HG03066 (cell line): ENCODE measurements at regions not wholly inside any gene's neighbourhood (a gene's known extent, or its start where the extent isn't known, plus 50 kb on each side); places are given as distances from the start of the nearest gene placed in this dataset.

Source experiments
- ATAC-seq: cut with Tn5 transposase; IDR thresholded peaks from one replicate; pipeline ENCODE4 v1.9.1; 2021; ENCODE audit warnings: low read depth; ENCODE audit not compliant: unreplicated experiment

GRCh38 chr5:58403822-58404433 is 56.0 kb downstream of the PLK2 start:
- no peak for ATAC-seq

GRCh38 chr5:58401701-58402100 is 58.2 kb downstream of the PLK2 start:
- ATAC-seq: no peak

GRCh38 chr5:58400737-58401136 is 59.1 kb downstream of the PLK2 start:
- no peak for ATAC-seq

GRCh38 chr5:58399951-58400350 is 59.9 kb downstream of the PLK2 start:
- ATAC-seq: no peak

- ATAC-seq: no peak
These were observed 65.5 kb downstream of the PLK2 start for GRCh38 chr5:58394339-58394738.

- ATAC-seq: no peak
These were observed 66.2 kb downstream of the PLK2 start for GRCh38 chr5:58393716-58394115.

GRCh38 chr5:58392496-58392895 is 67.4 kb downstream of the PLK2 start:
- ATAC-seq: no peak

GRCh38 chr5:58383448-58383847 is 76.4 kb downstream of the PLK2 start:
- ATAC-seq: no peak

GRCh38 chr5:58382131-58382534 is 77.8 kb downstream of the PLK2 start:
- no peak for ATAC-seq

- no peak for ATAC-seq
These were observed 78.3 kb downstream of the PLK2 start for GRCh38 chr5:58381566-58381965.

GRCh38 chr5:58380655-58381054 is 79.2 kb downstream of the PLK2 start:
- no peak for ATAC-seq

GRCh38 chr5:58378613-58379390 is 81.1 kb downstream of the PLK2 start:
- no peak for ATAC-seq

- no peak for ATAC-seq
These were observed 89.3 kb downstream of the PLK2 start for GRCh38 chr5:58370606-58371005.

- ATAC-seq: no peak
These were observed 90.2 kb downstream of the PLK2 start for GRCh38 chr5:58369513-58370190.

- ATAC-seq: no peak
These were observed 93.4 kb downstream of the PLK2 start for GRCh38 chr5:58366461-58366860.

- no peak for ATAC-seq
These were observed 94.1 kb downstream of the PLK2 start for GRCh38 chr5:58365791-58366190.

GRCh38 chr5:58363461-58364249 is 96.2 kb downstream of the PLK2 start:
- ATAC-seq: no peak

GRCh38 chr5:58362135-58362534 is 97.8 kb downstream of the PLK2 start:
- no peak for ATAC-seq

GRCh38 chr5:58360794-58361193 is 99.1 kb downstream of the PLK2 start:
- ATAC-seq: no peak

- ATAC-seq: no peak
These were observed 99.9 kb downstream of the PLK2 start for GRCh38 chr5:58359981-58360380.
